CD4-positive, alpha-beta T cell treated with Interleukin-1 beta for 1 hour (primary cell): ENCODE measurements at regions not wholly inside any gene's neighbourhood (a gene's known extent, or its start where the extent isn't known, plus 50 kb on each side); places are given as distances from the start of the nearest gene placed in this dataset.

Source experiments
- DNase-seq, 2 donors: peaks; one replicate each; pipeline ENCODE4 v3.0.0-alpha.2; 2020 to 2022

DNA sequence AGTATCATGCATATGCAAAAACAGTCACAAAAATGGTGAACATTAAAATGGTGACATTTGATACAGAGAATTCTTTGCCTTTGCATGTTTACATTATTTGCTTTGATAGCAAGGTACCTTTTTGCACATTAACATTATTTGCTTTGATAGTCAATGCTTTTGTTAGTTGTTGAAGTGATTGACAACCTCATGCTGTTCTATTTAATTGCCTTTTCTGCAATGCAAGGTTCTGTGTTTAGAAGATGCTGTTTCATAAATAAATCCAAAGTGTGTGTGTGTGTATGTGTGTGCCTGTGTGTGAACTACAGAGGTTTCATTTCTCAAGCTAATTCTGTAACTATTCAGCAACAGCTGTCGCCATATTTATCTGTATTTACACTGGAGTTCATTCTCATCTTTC lies 668.7 kb downstream of the NR2F1-AS1 start:
- no peak for DNase-seq

DNA sequence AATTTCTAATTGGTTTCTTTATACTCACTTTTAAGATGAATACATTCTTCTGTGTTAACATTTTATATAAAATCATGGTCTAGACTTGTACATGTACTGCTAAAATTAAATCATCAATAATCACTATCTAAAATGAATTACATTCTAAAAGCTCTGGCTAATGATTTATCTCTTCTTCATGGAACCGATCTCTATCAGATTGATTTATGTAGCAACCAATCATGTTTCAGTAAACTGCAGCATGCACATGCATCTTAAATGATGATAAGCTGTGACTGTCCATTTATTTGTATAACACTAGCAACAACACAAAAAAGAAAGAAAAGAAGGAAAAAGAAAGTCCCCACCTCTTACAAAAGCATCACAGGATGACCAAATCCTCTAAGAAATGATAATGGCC lies 669.2 kb downstream of the NR2F1-AS1 start:
- no peak for DNase-seq

DNA sequence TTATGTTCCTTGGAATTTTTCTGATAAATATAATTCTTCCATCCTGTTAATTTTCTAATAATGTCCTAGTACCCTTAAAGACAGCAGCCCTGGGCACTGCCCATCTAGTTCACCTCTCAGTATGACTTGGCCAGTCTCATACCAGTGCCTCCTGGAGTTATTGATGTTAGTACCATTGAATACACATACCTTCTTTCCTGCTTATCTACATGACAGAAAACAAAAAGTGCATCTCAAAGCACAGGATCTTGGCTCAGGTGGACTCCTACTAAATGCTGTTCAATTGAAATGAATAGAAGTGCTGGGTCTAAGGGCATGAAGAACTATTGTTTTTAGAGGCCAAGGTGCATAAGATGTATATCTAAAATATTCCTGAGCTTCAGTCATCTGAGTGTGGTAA lies 669.7 kb downstream of the NR2F1-AS1 start:
- no peak for DNase-seq

GRCh38 chr5:92909602-92909962 lies 671.4 kb downstream of the NR2F1-AS1 start:
- DNase-seq, result no peak

GRCh38 chr5:92908952-92909601 lies 671.9 kb downstream of the NR2F1-AS1 start:
- DNase-seq, result no peak

GRCh38 chr5:92907938-92908606 lies 672.9 kb downstream of the NR2F1-AS1 start:
- no peak for DNase-seq

- DNase-seq, result no peak
Observed at GRCh38 chr5:92906798-92907376, 674.1 kb downstream of the NR2F1-AS1 start.

- DNase-seq, result no peak
Observed at GRCh38 chr5:92904021-92904420, 677.0 kb downstream of the NR2F1-AS1 start.

- DNase-seq, result no peak
Observed at GRCh38 chr5:92899611-92900010, 681.4 kb downstream of the NR2F1-AS1 start.

GRCh38 chr5:92896722-92897121 lies 684.3 kb downstream of the NR2F1-AS1 start:
- DNase-seq, result no peak

GRCh38 chr5:92890841-92891244 lies 690.2 kb downstream of the NR2F1-AS1 start:
- no peak for DNase-seq

DNA sequence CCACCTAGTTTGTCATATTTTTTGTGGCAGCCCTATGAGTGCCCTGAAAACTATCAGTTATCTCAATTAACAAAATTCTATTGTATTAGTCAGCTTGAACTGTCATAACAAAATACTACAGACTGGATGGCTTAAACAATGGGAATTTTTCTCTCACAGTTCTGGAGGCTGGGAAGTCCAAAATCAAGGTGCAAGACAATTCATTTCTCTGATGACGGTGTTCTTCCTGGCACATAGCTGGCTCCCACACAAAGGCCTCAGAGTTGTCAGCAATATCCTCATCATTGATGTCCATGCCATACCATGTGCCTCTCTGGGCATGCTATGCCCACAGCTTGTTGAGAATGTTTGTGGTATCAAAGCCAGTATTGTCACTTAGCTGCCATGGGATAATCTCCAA lies 691.9 kb downstream of the NR2F1-AS1 start:
- no peak for DNase-seq

- DNase-seq, result no peak
Observed at GRCh38 chr5:92887254-92887653, 693.8 kb downstream of the NR2F1-AS1 start.

DNA sequence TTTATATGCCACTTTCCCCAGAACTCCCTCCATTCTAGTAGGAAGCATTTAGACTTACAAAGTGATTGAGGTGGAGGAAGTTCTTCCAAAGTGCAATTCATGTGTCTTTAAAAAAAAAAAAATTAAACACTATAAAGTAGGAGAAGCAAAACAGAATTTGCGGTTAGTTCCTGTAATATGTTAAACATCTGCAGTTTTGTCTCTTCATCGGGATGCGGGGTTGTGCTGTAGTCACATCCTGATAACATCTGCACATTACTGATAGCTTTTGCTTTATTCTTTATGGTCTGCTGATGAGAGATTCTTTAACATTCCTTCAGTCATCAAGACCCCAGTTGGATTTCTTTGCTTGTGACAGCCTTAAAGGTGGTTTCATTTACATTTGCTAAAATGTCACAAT lies 694.3 kb downstream of the NR2F1-AS1 start:
- no peak for DNase-seq

DNA sequence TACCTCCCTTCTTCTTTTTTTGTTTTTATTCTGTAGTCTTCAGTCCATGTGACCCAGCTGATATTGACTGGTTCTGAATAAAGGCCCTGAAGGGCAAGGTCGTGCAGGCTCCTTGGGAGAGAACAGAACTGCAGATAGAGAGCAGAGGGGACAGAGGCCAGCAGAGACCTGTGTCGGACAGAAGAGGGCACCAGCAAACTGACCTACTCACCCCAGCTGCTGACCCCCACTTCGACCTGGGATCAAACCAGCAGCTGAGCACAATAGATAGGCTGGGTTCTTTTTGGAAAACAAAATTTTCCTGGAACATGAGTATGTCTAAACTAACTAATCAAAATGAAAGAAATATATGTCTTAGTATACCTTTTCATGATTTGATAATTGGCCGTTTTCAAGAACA lies 695.1 kb downstream of the NR2F1-AS1 start:
- DNase-seq, result no peak

- DNase-seq, result no peak
Observed at GRCh38 chr5:92884469-92884868, 696.5 kb downstream of the NR2F1-AS1 start.

GRCh38 chr5:92879806-92880543 lies 701.0 kb downstream of the NR2F1-AS1 start:
- no peak for DNase-seq

DNA sequence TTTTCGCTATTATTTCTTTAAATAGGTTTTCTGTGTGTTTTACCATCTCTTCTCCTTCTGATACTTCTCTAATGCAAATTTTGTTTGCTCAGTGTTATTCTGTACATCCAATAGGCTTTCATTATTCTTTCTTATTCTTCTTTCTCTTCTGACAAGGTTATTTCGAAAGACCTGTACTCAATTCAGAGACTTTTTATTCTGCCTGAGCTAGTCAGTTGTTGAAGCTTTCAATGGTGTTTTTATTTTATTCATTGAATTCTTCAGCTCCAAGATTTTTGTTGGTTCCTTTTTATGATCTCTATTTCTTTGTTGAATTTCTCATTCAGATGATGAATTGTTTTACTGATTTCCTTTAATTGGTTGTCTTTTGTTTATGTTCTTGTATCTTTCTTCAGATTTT lies 706.2 kb downstream of the NR2F1-AS1 start:
- DNase-seq, result no peak

- DNase-seq, result no peak
Observed at GRCh38 chr5:92868442-92868841, 712.6 kb downstream of the NR2F1-AS1 start.

GRCh38 chr5:92864591-92864990 lies 716.4 kb downstream of the NR2F1-AS1 start:
- no peak for DNase-seq

GRCh38 chr5:92863666-92864065 lies 717.4 kb downstream of the NR2F1-AS1 start:
- no peak for DNase-seq

DNA sequence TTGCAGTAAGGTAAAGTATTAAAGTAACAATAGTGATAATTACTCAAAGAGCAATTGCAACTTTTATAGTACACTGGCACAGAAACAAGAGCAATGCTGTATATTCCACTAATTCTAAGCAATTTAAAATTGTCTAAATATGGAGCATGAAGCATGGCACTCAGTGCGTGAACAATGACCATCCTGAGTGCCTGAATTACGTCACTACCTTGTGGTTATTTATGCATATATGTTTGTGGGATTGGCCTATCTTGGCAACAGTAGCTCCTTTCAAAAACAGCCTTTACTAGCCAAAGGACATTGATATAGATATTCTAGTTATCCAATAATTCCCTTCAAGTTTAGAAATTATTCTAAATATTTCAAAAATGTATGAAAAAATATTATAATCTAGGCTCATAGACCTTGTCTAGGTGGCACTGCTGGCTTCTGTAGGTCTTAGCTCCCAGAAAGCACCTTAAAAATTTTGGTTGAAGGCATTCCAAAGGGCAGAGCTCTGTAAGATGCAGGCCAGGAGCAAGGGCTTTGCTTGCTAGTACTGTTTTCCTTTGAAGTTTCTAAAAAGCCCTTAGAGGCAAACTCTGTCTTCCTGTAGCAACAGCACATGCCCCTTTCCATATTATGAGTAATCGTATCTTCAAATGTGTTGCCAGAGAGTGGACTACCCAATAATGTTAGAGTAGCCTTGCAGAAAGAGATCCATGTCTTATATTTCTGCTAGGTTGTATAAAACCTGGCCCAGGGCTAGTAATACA lies 719.3 kb downstream of the NR2F1-AS1 start:
- DNase-seq, result no peak

- DNase-seq, result no peak
Observed at GRCh38 chr5:92860061-92860460, 721.0 kb downstream of the NR2F1-AS1 start.
